ENCODE measurements at regions not wholly inside any gene's neighbourhood (a gene's known extent, or its start where the extent isn't known, plus 50 kb on each side); places are given as distances from the start of the nearest gene placed in this dataset.

- H3K4me2 ChIP-seq: no peak overlapping the region
- POLR2A ChIA-PET: no interaction called here
- ATAC-seq: no peak
- FAIRE-seq: no peak
- no peak for TF ChIP-seq RAD21 (conservative IDR thresholded peaks at IDR 0.05 in 1 of 2, IDR thresholded peaks at IDR 0.05 in 1 of 2)
- no peak for TF ChIP-seq JUN (IDR thresholded peaks at IDR 0.05)
- TF ChIP-seq, protein P1, sequence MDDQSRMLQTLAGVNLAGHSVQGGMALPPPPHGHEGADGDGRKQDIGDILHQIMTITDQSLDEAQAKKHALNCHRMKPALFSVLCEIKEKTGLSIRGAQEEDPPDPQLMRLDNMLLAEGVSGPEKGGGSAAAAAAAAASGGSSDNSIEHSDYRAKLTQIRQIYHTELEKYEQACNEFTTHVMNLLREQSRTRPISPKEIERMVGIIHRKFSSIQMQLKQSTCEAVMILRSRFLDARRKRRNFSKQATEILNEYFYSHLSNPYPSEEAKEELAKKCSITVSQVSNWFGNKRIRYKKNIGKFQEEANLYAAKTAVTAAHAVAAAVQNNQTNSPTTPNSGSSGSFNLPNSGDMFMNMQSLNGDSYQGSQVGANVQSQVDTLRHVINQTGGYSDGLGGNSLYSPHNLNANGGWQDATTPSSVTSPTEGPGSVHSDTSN (IDR thresholded peaks at IDR 0.05): no peak
- TF ChIP-seq CHD2 (IDR thresholded peaks at IDR 0.05; ENCODE audit: low read length, partially characterized antibody): no peak
- TF ChIP-seq, protein P2, sequence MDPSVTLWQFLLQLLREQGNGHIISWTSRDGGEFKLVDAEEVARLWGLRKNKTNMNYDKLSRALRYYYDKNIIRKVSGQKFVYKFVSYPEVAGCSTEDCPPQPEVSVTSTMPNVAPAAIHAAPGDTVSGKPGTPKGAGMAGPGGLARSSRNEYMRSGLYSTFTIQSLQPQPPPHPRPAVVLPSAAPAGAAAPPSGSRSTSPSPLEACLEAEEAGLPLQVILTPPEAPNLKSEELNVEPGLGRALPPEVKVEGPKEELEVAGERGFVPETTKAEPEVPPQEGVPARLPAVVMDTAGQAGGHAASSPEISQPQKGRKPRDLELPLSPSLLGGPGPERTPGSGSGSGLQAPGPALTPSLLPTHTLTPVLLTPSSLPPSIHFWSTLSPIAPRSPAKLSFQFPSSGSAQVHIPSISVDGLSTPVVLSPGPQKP (IDR thresholded peaks at IDR 0.05; ENCODE audit: low read depth, low read length): no peak
- no peak for TF ChIP-seq USF2 (IDR thresholded peaks at IDR 0.05)
- no peak for TF ChIP-seq TP53 (CRISPR knock-in tag; IDR thresholded peaks at IDR 0.05)
- TF ChIP-seq EHF (CRISPR knock-in tag; IDR thresholded peaks at IDR 0.05): no peak
- TF ChIP-seq HOXB5 (CRISPR knock-in tag; IDR thresholded peaks at IDR 0.05): no peak
- TF ChIP-seq FOXS1 (CRISPR knock-in tag; IDR thresholded peaks at IDR 0.05): no peak
- no peak for TF ChIP-seq ZC3H11A (IDR thresholded peaks at IDR 0.05)
- TF ChIP-seq, protein P3, sequence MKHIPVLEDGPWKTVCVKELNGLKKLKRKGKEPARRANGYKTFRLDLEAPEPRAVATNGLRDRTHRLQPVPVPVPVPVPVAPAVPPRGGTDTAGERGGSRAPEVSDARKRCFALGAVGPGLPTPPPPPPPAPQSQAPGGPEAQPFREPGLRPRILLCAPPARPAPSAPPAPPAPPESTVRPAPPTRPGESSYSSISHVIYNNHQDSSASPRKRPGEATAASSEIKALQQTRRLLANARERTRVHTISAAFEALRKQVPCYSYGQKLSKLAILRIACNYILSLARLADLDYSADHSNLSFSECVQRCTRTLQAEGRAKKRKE (CRISPR knock-in tag; IDR thresholded peaks at IDR 0.05; ENCODE audit: low read depth): no peak
- no peak for TF ChIP-seq NPAS2 (CRISPR knock-in tag; IDR thresholded peaks at IDR 0.05; ENCODE audit: borderline replicate concordance)
- no peaks in the 10 kb centered on the region for H3K9me3 ChIP-seq
- 47% methylated on average over 2 of the region's 2 CpGs for WGBS (ENCODE audit: missing lambda C conversion rate)
- CTCF ChIA-PET: no interaction called here
- no peaks in the 10 kb centered on the region for H3K4me1 ChIP-seq
- H3K27ac ChIP-seq: no peak overlapping the region
- no peak for DNase-seq (ENCODE audit: low read depth in 1 of 2, low spot score in 1 of 2)
- H3K4me3 ChIP-seq: no peak overlapping the region
Observed at GRCh38 chr14:43232261-43232660, 1274.8 kb downstream of the FSCB start.

GRCh38 chr14:43215524-43215923 is 1291.6 kb downstream of the FSCB start:
- H3K4me1 ChIP-seq: no peaks in the 10 kb centered on the region
- H3K27ac ChIP-seq: no peak overlapping the region
- POLR2A ChIA-PET: no interaction called here
- WGBS (ENCODE audit: missing lambda C conversion rate): 27% methylated on average over 2 of the region's 2 CpGs
- DNase-seq (ENCODE audit: low read depth in 1 of 2, low spot score in 1 of 2): no peak
- ATAC-seq: no peak
- H3K4me2 ChIP-seq: no peak overlapping the region
- H3K9me3 ChIP-seq: no peaks in the 10 kb centered on the region
- FAIRE-seq: no peak
- TF ChIP-seq, protein P4, sequence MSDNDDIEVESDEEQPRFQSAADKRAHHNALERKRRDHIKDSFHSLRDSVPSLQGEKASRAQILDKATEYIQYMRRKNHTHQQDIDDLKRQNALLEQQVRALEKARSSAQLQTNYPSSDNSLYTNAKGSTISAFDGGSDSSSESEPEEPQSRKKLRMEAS (IDR thresholded peaks at IDR 0.05): no peak
- TF ChIP-seq CHD2 (IDR thresholded peaks at IDR 0.05; ENCODE audit: low read length, partially characterized antibody) (no peak), RARB (CRISPR knock-in tag; IDR thresholded peaks at IDR 0.05) (no peak), CEBPB (IDR thresholded peaks at IDR 0.05) (no peak), KDM5A (IDR thresholded peaks at IDR 0.05) (no peak), HEYL (CRISPR knock-in tag; IDR thresholded peaks at IDR 0.05) (no peak), CHD4 (IDR thresholded peaks at IDR 0.05; ENCODE audit: borderline replicate concordance) (no peak), KDM1A (IDR thresholded peaks at IDR 0.05; ENCODE audit: low read depth) (no peak), EHMT2 (IDR thresholded peaks at IDR 0.05; ENCODE audit: low read depth) (no peak), POLR2AphosphoS2 (conservative IDR thresholded peaks at IDR 0.05; ENCODE audit: low read length) (no peak)
- TF ChIP-seq, protein P1 (IDR thresholded peaks at IDR 0.05): no peak
- H3K4me3 ChIP-seq: no peak overlapping the region
- CTCF ChIA-PET: no interaction called here
